Muscle layer of colon (tissue), 2 donors: ENCODE measurements at regions not wholly inside any gene's neighbourhood (a gene's known extent, or its start where the extent isn't known, plus 50 kb on each side); places are given as distances from the start of the nearest gene placed in this dataset.

Experiments
- H3K27ac ChIP-seq: one replicate; pipeline ENCODE4 v1.7.0; 2013; ENCODE audit warnings: low read depth, mild to moderate bottlenecking, low read length, moderate library complexity
- H3K27me3 ChIP-seq, 2 donors: one replicate each; pipeline ENCODE4 v1.7.0; 2013; ENCODE audit warnings: low read length in 2 of 2, mild to moderate bottlenecking in 2 of 2; ENCODE audit not compliant: insufficient read depth in 2 of 2, control insufficient read depth in 1 of 2
- H3K36me3 ChIP-seq: one replicate; pipeline ENCODE4 v1.7.0; 2013; ENCODE audit warnings: mild to moderate bottlenecking, low read length; ENCODE audit not compliant: insufficient read depth
- H3K4me1 ChIP-seq: one replicate; pipeline ENCODE4 v1.7.0; 2013; ENCODE audit warnings: mild to moderate bottlenecking, low read length; ENCODE audit not compliant: insufficient read depth
- H3K4me3 ChIP-seq, 2 donors: one replicate each; pipeline ENCODE4 v1.7.0; 2013; ENCODE audit warnings: low read length in 2 of 2, low read depth in 1 of 2, mild to moderate bottlenecking in 1 of 2, moderate library complexity in 1 of 2
- H3K9ac ChIP-seq: one replicate; pipeline ENCODE4 v1.7.0; 2013; ENCODE audit warnings: low read length
- H3K9me3 ChIP-seq: one replicate; pipeline ENCODE4 v1.7.0; 2013; ENCODE audit warnings: mild to moderate bottlenecking, low read length
- donor health status: abdominal sarcoma.
- donor health status: Adenocarcinoma of cecum.

- Histone ChIP-seq H3K27me3 (no peaks in the 10 kb centered on the region), H3K4me1 (peaks cover 37% of the 10 kb centered on the region), H3K36me3 (no peaks in the 10 kb centered on the region), H3K9me3 (no peaks in the 10 kb centered on the region), H3K9ac (no peak overlapping the region), H3K27ac (no peak overlapping the region), H3K4me3 (no peak overlapping the region)
Measured at GRCh38 chr5:33235304-33235703, 205.5 kb upstream of the TARS1 start.

GRCh38 chr5:33235824-33236223 is 204.9 kb upstream of the TARS1 start:
- H3K9me3 ChIP-seq = no peaks in the 10 kb centered on the region
- no peaks in the 10 kb centered on the region for H3K27me3 ChIP-seq
- no peaks in the 10 kb centered on the region for H3K36me3 ChIP-seq
- no peak overlapping the region for H3K4me3 ChIP-seq
- peaks cover 37% of the 10 kb centered on the region for H3K4me1 ChIP-seq
- no peak overlapping the region for H3K27ac ChIP-seq
- H3K9ac ChIP-seq = no peak overlapping the region

GRCh38 chr5:33237471-33237870 is 203.3 kb upstream of the TARS1 start:
- no peak overlapping the region for H3K9ac ChIP-seq
- H3K27me3 ChIP-seq = no peaks in the 10 kb centered on the region
- H3K27ac ChIP-seq = no peak overlapping the region
- H3K9me3 ChIP-seq = no peaks in the 10 kb centered on the region
- no peaks in the 10 kb centered on the region for H3K36me3 ChIP-seq
- H3K4me1 ChIP-seq = peaks cover 33% of the 10 kb centered on the region
- no peak overlapping the region for H3K4me3 ChIP-seq

GRCh38 chr5:33238826-33239695 is 201.7 kb upstream of the TARS1 start:
- Histone ChIP-seq H3K9ac (no peak overlapping the region), H3K27me3 (no peaks in the 10 kb centered on the region), H3K9me3 (no peaks in the 10 kb centered on the region), H3K27ac (no peak overlapping the region), H3K4me3 (no peak overlapping the region), H3K4me1 (peaks cover 20% of the 10 kb centered on the region), H3K36me3 (no peaks in the 10 kb centered on the region)

- Histone ChIP-seq H3K4me3 (no peak overlapping the region), H3K9me3 (no peaks in the 10 kb centered on the region), H3K9ac (no peak overlapping the region), H3K4me1 (peaks cover 20% of the 10 kb centered on the region), H3K36me3 (no peaks in the 10 kb centered on the region), H3K27me3 (no peaks in the 10 kb centered on the region), H3K27ac (no peak overlapping the region)
Measured at GRCh38 chr5:33240558-33240957, 200.2 kb upstream of the TARS1 start.

- H3K27me3 ChIP-seq = no peaks in the 10 kb centered on the region
- H3K9ac ChIP-seq = no peak overlapping the region
- no peak overlapping the region for H3K27ac ChIP-seq
- H3K36me3 ChIP-seq = no peaks in the 10 kb centered on the region
- peaks cover 20% of the 10 kb centered on the region for H3K4me1 ChIP-seq
- no peaks in the 10 kb centered on the region for H3K9me3 ChIP-seq
- no peak overlapping the region for H3K4me3 ChIP-seq
Measured at GRCh38 chr5:33241802-33242201, 199.0 kb upstream of the TARS1 start.

GRCh38 chr5:33242277-33242676 is 198.5 kb upstream of the TARS1 start:
- Histone ChIP-seq H3K36me3 (no peaks in the 10 kb centered on the region), H3K27me3 (no peaks in the 10 kb centered on the region), H3K27ac (no peak overlapping the region), H3K4me3 (no peak overlapping the region), H3K9me3 (no peaks in the 10 kb centered on the region), H3K9ac (no peak overlapping the region), H3K4me1 (peaks cover 20% of the 10 kb centered on the region)

- Histone ChIP-seq H3K36me3 (no peaks in the 10 kb centered on the region), H3K9me3 (no peaks in the 10 kb centered on the region)
Measured at GRCh38 chr5:33244441-33245150, 196.2 kb upstream of the TARS1 start.

GRCh38 chr5:33254579-33254978 is 186.2 kb upstream of the TARS1 start:
- no peak overlapping the region for H3K27ac ChIP-seq
- H3K9me3 ChIP-seq = no peaks in the 10 kb centered on the region
- H3K4me1 ChIP-seq = peaks cover 7% of the 10 kb centered on the region
- no peak overlapping the region for H3K4me3 ChIP-seq
- no peaks in the 10 kb centered on the region for H3K27me3 ChIP-seq
- no peak overlapping the region for H3K9ac ChIP-seq
- no peaks in the 10 kb centered on the region for H3K36me3 ChIP-seq

More at GRCh38 chr5:33244441-33245150, 196.2 kb upstream of the TARS1 start:
- Histone ChIP-seq H3K9ac (no peak overlapping the region), H3K4me1 (peaks cover 4% of the 10 kb centered on the region), H3K27ac (no peak overlapping the region), H3K4me3 (no peak overlapping the region), H3K27me3 (no peaks in the 10 kb centered on the region)

GRCh38 chr5:33257807-33258429 is 182.8 kb upstream of the TARS1 start:
- Histone ChIP-seq H3K27me3 (no peaks in the 10 kb centered on the region), H3K9ac (no peak overlapping the region), H3K4me1 (peaks cover 7% of the 10 kb centered on the region), H3K4me3 (no peak overlapping the region), H3K27ac (no peak overlapping the region), H3K9me3 (no peaks in the 10 kb centered on the region), H3K36me3 (no peaks in the 10 kb centered on the region)

- Histone ChIP-seq H3K36me3 (no peaks in the 10 kb centered on the region), H3K27ac (no peak overlapping the region), H3K27me3 (no peaks in the 10 kb centered on the region), H3K4me1 (peaks cover 7% of the 10 kb centered on the region), H3K4me3 (no peak overlapping the region), H3K9ac (no peak overlapping the region), H3K9me3 (no peaks in the 10 kb centered on the region)
Measured at GRCh38 chr5:33258553-33258952, 182.2 kb upstream of the TARS1 start.
